PC-3 (cell line): ENCODE measurements at regions not wholly inside any gene's neighbourhood (a gene's known extent, or its start where the extent isn't known, plus 50 kb on each side); places are given as distances from the start of the nearest gene placed in this dataset.

Source experiments
- EZH2 ChIP-seq: fragments of 300-600 bp; sonication (generic); IDR thresholded peaks from one replicate; pipeline ENCODE4 v1.6.1; 2017; ENCODE audit warnings: antibody characterized with exemption, mild to moderate bottlenecking, low read length; ENCODE audit not compliant: unreplicated experiment
- EZH2phosphoT487 ChIP-seq: fragments of 300-600 bp; sonication (generic); IDR thresholded peaks from 2 replicates; pipeline ENCODE4 v1.6.1; 2018; ENCODE audit warnings: mild to moderate bottlenecking, antibody characterized with exemption, low read length, borderline replicate concordance
- TF ChIP-seq, protein P1 (sequence below): fragments of 300-600 bp; sonication (generic); conservative IDR thresholded peaks from 2 replicates; pipeline ENCODE4 v1.5.1; 2017; ENCODE audit warnings: antibody characterized with exemption, low read depth, mild to moderate bottlenecking, low read length

DNA sequence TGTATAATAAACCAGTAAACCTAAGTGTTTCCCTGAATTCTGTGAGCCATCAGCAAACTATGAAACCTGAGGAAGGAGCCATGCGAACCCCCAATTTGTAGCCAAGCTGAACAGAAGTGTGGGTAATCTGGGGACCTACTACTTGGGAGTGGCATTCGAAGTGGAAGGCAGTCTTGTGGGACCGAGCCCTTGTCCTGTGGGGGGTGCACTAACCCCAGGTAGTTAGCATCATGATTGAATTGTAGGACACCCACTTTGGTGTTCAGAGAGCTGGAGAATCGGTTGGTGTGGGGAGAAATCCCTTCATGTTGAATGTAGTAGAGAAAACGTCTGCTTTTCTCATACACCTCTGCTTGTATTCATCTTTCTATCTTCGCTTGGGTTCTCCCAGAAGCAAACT, 79.7 kb upstream of the CPHXL start:
- TF ChIP-seq, protein P1, sequence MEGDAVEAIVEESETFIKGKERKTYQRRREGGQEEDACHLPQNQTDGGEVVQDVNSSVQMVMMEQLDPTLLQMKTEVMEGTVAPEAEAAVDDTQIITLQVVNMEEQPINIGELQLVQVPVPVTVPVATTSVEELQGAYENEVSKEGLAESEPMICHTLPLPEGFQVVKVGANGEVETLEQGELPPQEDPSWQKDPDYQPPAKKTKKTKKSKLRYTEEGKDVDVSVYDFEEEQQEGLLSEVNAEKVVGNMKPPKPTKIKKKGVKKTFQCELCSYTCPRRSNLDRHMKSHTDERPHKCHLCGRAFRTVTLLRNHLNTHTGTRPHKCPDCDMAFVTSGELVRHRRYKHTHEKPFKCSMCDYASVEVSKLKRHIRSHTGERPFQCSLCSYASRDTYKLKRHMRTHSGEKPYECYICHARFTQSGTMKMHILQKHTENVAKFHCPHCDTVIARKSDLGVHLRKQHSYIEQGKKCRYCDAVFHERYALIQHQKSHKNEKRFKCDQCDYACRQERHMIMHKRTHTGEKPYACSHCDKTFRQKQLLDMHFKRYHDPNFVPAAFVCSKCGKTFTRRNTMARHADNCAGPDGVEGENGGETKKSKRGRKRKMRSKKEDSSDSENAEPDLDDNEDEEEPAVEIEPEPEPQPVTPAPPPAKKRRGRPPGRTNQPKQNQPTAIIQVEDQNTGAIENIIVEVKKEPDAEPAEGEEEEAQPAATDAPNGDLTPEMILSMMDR, result no peak
- TF ChIP-seq EZH2 (no peak), EZH2phosphoT487 (no peak)
